ENCODE measurements at regions not wholly inside any gene's neighbourhood (a gene's known extent, or its start where the extent isn't known, plus 50 kb on each side); places are given as distances from the start of the nearest gene placed in this dataset.
A peak's percentile ranks its signal among the peaks of the same experiment; 100 is the strongest.

DNA sequence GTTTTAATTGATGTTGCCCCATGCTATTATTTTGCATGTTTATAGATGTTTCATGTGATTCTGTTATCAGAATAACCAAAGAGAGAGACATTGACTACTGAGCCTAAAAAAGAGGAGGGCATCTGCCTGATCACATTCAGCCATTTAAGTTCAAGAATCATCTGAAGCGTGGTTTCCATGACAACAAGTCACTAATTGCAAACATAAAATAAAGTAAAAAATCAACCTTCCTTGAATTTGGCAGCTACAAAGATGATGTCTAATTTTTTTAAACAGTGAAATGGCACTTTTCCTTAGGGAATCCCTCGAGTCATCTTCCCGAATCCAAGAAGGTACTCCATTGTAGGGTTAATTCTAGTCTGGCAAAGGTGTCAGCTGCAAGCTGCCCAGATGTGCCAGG, 884.2 kb downstream of the DIAPH3 start:
- CTCF ChIA-PET (ENCODE audit: low intra/inter-chr PET ratio, low total read pairs): no interaction called here
- BruUV-seq (replicated peaks): no TSS peak

DNA sequence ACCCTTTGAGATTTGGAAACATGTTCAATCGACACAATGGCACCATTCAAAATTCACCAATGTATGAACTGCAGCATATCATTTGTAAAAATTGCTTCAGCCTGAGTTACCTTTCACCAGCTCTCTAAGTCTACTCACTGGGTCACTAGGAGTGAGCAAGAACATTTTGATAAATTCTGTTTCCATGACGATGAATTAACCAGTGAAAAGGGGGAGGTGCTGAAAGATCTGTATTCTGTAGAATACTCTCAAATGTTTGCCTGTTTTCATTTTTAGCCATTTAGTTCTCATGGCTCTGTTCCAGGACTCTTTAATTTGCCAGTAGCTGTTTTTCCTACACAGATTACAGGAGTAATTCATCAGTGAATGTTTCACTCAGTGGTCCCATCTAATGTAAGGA, 883.4 kb downstream of the DIAPH3 start:
- Histone ChIP-seq H3K9ac (ENCODE audit: insufficient read depth, low read depth, low read length) (no peak overlapping the region), H2AFZ (ENCODE audit: low read length) (no peak overlapping the region), H4K20me1 (ENCODE audit: insufficient read depth, low read length) (no peaks in the 10 kb centered on the region), H3K4me3 (replicated peaks in 1 of 3; ENCODE audit: insufficient read depth in 1 of 3, low read depth in 2 of 3, low read length in 3 of 3) (no peak overlapping the region), H3K36me3 (replicated peaks in 1 of 2; ENCODE audit: control insufficient read depth in 1 of 2, insufficient read depth in 2 of 2, low read length in 2 of 2) (no peaks in the 10 kb centered on the region), H3K4me2 (ENCODE audit: low read depth, low read length) (no peak overlapping the region), H3K27me3 (ENCODE audit: control insufficient read depth in 1 of 2, insufficient read depth in 2 of 2, low read length in 2 of 2) (no peaks in the 10 kb centered on the region), H3K27ac (ENCODE audit: extremely low read length, insufficient read depth, low read length) (no peak overlapping the region), H3K9me3 (ENCODE audit: low read length) (no peaks in the 10 kb centered on the region), H3K79me2 (ENCODE audit: insufficient read depth, low read length) (no peaks in the 10 kb centered on the region), H3K4me1 (ENCODE audit: insufficient read depth, low read length) (no peaks in the 10 kb centered on the region)
- in situ Hi-C loops (cut with HindIII; ENCODE audit: extremely low pct_ligation_motif_present, low pct_unique_long_range_greater_than_20kb) (no loop called here), intact Hi-C loops (cut with micrococcal nuclease; ENCODE audit: unreplicated experiment) (no loop called here)
- FAIRE-seq (no peak), ATAC-seq (no peak), DNase-seq (ENCODE audit: low spot score) (no peak)
- ChIA-PET POLR2A (no interaction called here), CTCF (ENCODE audit: low intra/inter-chr PET ratio, low total read pairs) (no interaction called here)
- no TSS peak for BruUV-seq (replicated peaks)
- 23% methylated on average over 2 of the region's 2 CpGs for WGBS (ENCODE audit: low lambda C conversion rate)
- TF ChIP-seq, protein P1, sequence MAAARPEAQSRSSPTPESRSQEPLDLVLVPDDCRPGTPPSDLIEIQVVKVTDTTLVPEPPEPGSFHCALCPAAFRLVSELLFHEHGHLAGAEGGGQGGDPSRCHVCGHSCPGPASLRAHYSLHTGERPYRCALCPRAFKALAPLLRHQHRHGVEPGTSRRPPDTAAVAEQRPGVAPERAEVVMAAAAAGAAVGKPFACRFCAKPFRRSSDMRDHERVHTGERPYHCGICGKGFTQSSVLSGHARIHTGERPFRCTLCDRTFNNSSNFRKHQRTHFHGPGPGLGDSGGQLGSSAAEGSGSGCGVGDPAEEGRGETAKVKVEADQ (CRISPR knock-in tag; IDR thresholded peaks at IDR 0.05; ENCODE audit: borderline replicate concordance): no peak
- no peak for TF ChIP-seq KLF13 (CRISPR knock-in tag; IDR thresholded peaks at IDR 0.05)
- TF ChIP-seq, protein P2, sequence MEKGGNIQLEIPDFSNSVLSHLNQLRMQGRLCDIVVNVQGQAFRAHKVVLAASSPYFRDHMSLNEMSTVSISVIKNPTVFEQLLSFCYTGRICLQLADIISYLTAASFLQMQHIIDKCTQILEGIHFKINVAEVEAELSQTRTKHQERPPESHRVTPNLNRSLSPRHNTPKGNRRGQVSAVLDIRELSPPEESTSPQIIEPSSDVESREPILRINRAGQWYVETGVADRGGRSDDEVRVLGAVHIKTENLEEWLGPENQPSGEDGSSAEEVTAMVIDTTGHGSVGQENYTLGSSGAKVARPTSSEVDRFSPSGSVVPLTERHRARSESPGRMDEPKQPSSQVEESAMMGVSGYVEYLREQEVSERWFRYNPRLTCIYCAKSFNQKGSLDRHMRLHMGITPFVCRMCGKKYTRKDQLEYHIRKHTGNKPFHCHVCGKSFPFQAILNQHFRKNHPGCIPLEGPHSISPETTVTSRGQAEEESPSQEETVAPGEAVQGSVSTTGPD (CRISPR knock-in tag; IDR thresholded peaks at IDR 0.05): no peak
- TF ChIP-seq ZNF788 (CRISPR knock-in tag; IDR thresholded peaks at IDR 0.05; ENCODE audit: borderline replicate concordance): no peak
- TF ChIP-seq, protein P3, sequence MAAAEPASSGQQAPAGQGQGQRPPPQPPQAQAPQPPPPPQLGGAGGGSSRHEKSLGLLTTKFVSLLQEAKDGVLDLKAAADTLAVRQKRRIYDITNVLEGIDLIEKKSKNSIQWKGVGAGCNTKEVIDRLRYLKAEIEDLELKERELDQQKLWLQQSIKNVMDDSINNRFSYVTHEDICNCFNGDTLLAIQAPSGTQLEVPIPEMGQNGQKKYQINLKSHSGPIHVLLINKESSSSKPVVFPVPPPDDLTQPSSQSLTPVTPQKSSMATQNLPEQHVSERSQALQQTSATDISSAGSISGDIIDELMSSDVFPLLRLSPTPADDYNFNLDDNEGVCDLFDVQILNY (CRISPR knock-in tag; conservative IDR thresholded peaks at IDR 0.05): no peak
- TF ChIP-seq RBFOX2 (IDR thresholded peaks at IDR 0.05; ENCODE audit: low read depth, low read length): no peak
- TF ChIP-seq, protein P4, sequence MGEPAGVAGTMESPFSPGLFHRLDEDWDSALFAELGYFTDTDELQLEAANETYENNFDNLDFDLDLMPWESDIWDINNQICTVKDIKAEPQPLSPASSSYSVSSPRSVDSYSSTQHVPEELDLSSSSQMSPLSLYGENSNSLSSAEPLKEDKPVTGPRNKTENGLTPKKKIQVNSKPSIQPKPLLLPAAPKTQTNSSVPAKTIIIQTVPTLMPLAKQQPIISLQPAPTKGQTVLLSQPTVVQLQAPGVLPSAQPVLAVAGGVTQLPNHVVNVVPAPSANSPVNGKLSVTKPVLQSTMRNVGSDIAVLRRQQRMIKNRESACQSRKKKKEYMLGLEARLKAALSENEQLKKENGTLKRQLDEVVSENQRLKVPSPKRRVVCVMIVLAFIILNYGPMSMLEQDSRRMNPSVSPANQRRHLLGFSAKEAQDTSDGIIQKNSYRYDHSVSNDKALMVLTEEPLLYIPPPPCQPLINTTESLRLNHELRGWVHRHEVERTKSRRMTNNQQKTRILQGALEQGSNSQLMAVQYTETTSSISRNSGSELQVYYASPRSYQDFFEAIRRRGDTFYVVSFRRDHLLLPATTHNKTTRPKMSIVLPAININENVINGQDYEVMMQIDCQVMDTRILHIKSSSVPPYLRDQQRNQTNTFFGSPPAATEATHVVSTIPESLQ (CRISPR knock-in tag; conservative IDR thresholded peaks at IDR 0.05): no peak

More for the DNA sequence above, 884.2 kb downstream of the DIAPH3 start:
- Histone ChIP-seq H3K9ac (ENCODE audit: insufficient read depth, low read depth, low read length) (no peak overlapping the region), H3K9me3 (ENCODE audit: low read length) (no peaks in the 10 kb centered on the region), H3K79me2 (ENCODE audit: insufficient read depth, low read length) (no peaks in the 10 kb centered on the region), H2AFZ (ENCODE audit: low read length) (no peak overlapping the region), H3K36me3 (replicated peaks in 1 of 2; ENCODE audit: control insufficient read depth in 1 of 2, insufficient read depth in 2 of 2, low read length in 2 of 2) (no peaks in the 10 kb centered on the region), H3K27me3 (ENCODE audit: control insufficient read depth in 1 of 2, insufficient read depth in 2 of 2, low read length in 2 of 2) (no peaks in the 10 kb centered on the region), H3K4me3 (replicated peaks in 1 of 3; ENCODE audit: insufficient read depth in 1 of 3, low read depth in 2 of 3, low read length in 3 of 3) (no peak overlapping the region), H4K20me1 (ENCODE audit: insufficient read depth, low read length) (no peaks in the 10 kb centered on the region), H3K4me2 (ENCODE audit: low read depth, low read length) (no peak overlapping the region), H3K27ac (ENCODE audit: extremely low read length, insufficient read depth, low read length) (no peak overlapping the region), H3K4me1 (ENCODE audit: insufficient read depth, low read length) (no peaks in the 10 kb centered on the region)
- ATAC-seq: no peak
- in situ Hi-C loops (cut with HindIII; ENCODE audit: extremely low pct_ligation_motif_present, low pct_unique_long_range_greater_than_20kb): no loop called here
- no peak for FAIRE-seq
- POLR2A ChIA-PET: no interaction called here
- no peak for DNase-seq (ENCODE audit: low spot score)
- intact Hi-C loops (cut with micrococcal nuclease; ENCODE audit: unreplicated experiment): no loop called here
- no peak for TF ChIP-seq SNRNP70 (IDR thresholded peaks at IDR 0.05; ENCODE audit: low read depth, low read length)
- no peak for TF ChIP-seq BORCS8-MEF2B (CRISPR knock-in tag; IDR thresholded peaks at IDR 0.05)
- peak; percentile 11; the same call in 1 of the 2 replicates for TF ChIP-seq RFX1 (IDR thresholded peaks at IDR 0.05)
- 0% methylated on average over 3 of the region's 3 CpGs for WGBS (ENCODE audit: low lambda C conversion rate)

Data from HepG2 (cell line).